ENCODE measurements at regions not wholly inside any gene's neighbourhood (a gene's known extent, or its start where the extent isn't known, plus 50 kb on each side); places are given as distances from the start of the nearest gene placed in this dataset.

GRCh38 chr6:11432091-11432490, 105.5 kb upstream of the TMEM170B start:
- Histone ChIP-seq H2BK120ac (ENCODE audit: low read depth, low read length) (peak overlapping the region; percentile 91), H3K27me3 (ENCODE audit: control insufficient read depth, insufficient read depth, low read length) (no peaks in the 10 kb centered on the region), H3K79me1 (ENCODE audit: low read depth in 1 of 2, low read length in 2 of 2) (no peaks in the 10 kb centered on the region), H3K4me3 (ENCODE audit: insufficient read depth, low read depth, low read length) (no peak overlapping the region), H3K4me1 (ENCODE audit: control insufficient read depth, insufficient read depth, low read length) (peaks cover 37% of the 10 kb centered on the region), H2AFZ (replicated peaks; ENCODE audit: low read length, poor library complexity) (peak overlapping the region; percentile 25), H2BK15ac (ENCODE audit: low read depth, low read length) (peak overlapping the region; percentile 94), H3K27ac (ENCODE audit: insufficient read depth, low read length) (no peak overlapping the region), H2AK5ac (ENCODE audit: low read depth, low read length) (peak overlapping the region; percentile 93), H3K4me2 (ENCODE audit: low read depth, low read length) (no peak overlapping the region), H2BK5ac (ENCODE audit: low read depth, low read length, poor library complexity, severe bottlenecking) (peak overlapping the region; percentile 93), H4K8ac (ENCODE audit: low read depth in 2 of 2, low read length in 2 of 2) (peak overlapping the region; percentile 53 to 69; a peak in 1 of 4 replicates), H4K20me1 (ENCODE audit: insufficient read depth, low read length) (no peaks in the 10 kb centered on the region), H3K9me3 (ENCODE audit: control insufficient read depth, insufficient read depth, low read length) (no peaks in the 10 kb centered on the region), H3K9me1 (ENCODE audit: insufficient read depth, low read length) (peaks cover 26% of the 10 kb centered on the region), H4K5ac (ENCODE audit: low read depth, low read length) (peak overlapping the region; percentile 85; the same call in 1 of the 2 replicates), H4K91ac (ENCODE audit: insufficient read depth, low read depth, low read length) (peak overlapping the region; percentile 78; the same call in 1 of the 2 replicates), H3K14ac (replicated peaks; ENCODE audit: low read depth, low read length) (peak overlapping the region; percentile 69), H3K36me3 (ENCODE audit: control insufficient read depth, insufficient read depth, low read length) (no peaks in the 10 kb centered on the region), H3K9ac (ENCODE audit: low read depth, low read length) (no peak overlapping the region), H2AK9ac (replicated peaks; ENCODE audit: low read depth, low read length, poor library complexity) (peak overlapping the region; percentile 39), H2BK20ac (ENCODE audit: low read depth, low read length) (peak overlapping the region; percentile 88), H3K23ac (ENCODE audit: low read depth, low read length) (peak overlapping the region; percentile 53; the same call in 1 of the 2 replicates), H3K56ac (ENCODE audit: extremely low read depth, insufficient read depth, low read length) (no peak overlapping the region), H3K18ac (ENCODE audit: low read depth, low read length) (peak overlapping the region; percentile 95; the same call in 1 of the 2 replicates), H3K4ac (ENCODE audit: low read depth, low read length) (peak overlapping the region; percentile 91)
- DNase-seq (no peak), ATAC-seq (ENCODE audit: low read depth) (no peak)
- ChIA-PET CTCF (interaction anchor here (0.6 kb wide), 1 partner anchor 152 kb away, joined by 3 read pairs; no protein-coding TSS in a partner anchor), POLR2A (ENCODE audit: unreplicated experiment) (no interaction called here)
- TF ChIP-seq RFX5 (IDR thresholded peaks at IDR 0.05; ENCODE audit: low read depth, low read length) (no peak), CHD1 (IDR thresholded peaks at IDR 0.05; ENCODE audit: low read depth, low read length) (no peak), MAFK (IDR thresholded peaks at IDR 0.05; ENCODE audit: low read depth, low read length) (no peak), RAD21 (IDR thresholded peaks at IDR 0.05; ENCODE audit: low read length) (no peak), MAZ (IDR thresholded peaks at IDR 0.05; ENCODE audit: borderline replicate concordance, low read depth, low read length) (no peak), CEBPB (IDR thresholded peaks at IDR 0.05; ENCODE audit: low read depth, low read length) (no peak), SMC3 (IDR thresholded peaks at IDR 0.05; ENCODE audit: low read depth, low read length) (no peak), FOS (IDR thresholded peaks at IDR 0.05; ENCODE audit: low read depth, low read length) (no peak), CTCF (conservative IDR thresholded peaks at IDR 0.05; ENCODE audit: low read depth, low read length) (no peak), MXI1 (IDR thresholded peaks at IDR 0.05; ENCODE audit: borderline replicate concordance, low read depth, low read length) (no peak), NFE2L2 (IDR thresholded peaks at IDR 0.05; ENCODE audit: low read depth, low read length) (no peak)
- no TSS peak for BruUV-seq (replicated peaks)
- intact Hi-C loops (cut with micrococcal nuclease) = loop anchor here (5.0 kb wide), 2 partner anchors 160 to 290 kb away; no protein-coding TSS in a partner anchor
- dilution Hi-C loops (cut with HindIII; ENCODE audit: low sequenced_read_pairs, unreplicated experiment) = no loop called here
- in situ Hi-C loops (cut with MboI; ENCODE audit: low sequenced_read_pairs) = no loop called here
- WGBS, 2 experiments (ENCODE audit: extremely low coverage in 2 of 2, insufficient read length in 1 of 2) = no CpG with 5 or more reads among the region's 6 CpGs
